Neural crest cell (in vitro differentiated cells): ENCODE measurements at regions not wholly inside any gene's neighbourhood (a gene's known extent, or its start where the extent isn't known, plus 50 kb on each side); places are given as distances from the start of the nearest gene placed in this dataset.

Experiments
- DNase-seq: peaks from one replicate; pipeline ENCODE4 v3.0.0; 2021; ENCODE audit warnings: low read depth, mixed read lengths, low spot score
- H3K27ac Mint-ChIP-seq: one replicate; pipeline ENCODE4 v1.8.0; 2021; ENCODE audit warnings: mild to moderate bottlenecking, mixed read lengths; ENCODE audit not compliant: unreplicated experiment
- H3K27me3 Mint-ChIP-seq: 2 replicates; pipeline ENCODE4 v1.8.0; 2021; ENCODE audit warnings: low read depth, mild to moderate bottlenecking, mixed read lengths
- H3K36me3 Mint-ChIP-seq: 2 replicates; pipeline ENCODE4 v1.8.0; 2021; ENCODE audit warnings: low read depth, mild to moderate bottlenecking, mixed read lengths
- H3K4me1 Mint-ChIP-seq: 2 replicates; pipeline ENCODE4 v1.8.0; 2021; ENCODE audit warnings: mixed read lengths
- H3K4me3 Mint-ChIP-seq: one replicate; pipeline ENCODE4 v1.8.0; 2021; ENCODE audit warnings: mild to moderate bottlenecking, mixed read lengths
- H3K9me3 Mint-ChIP-seq: 2 replicates; pipeline ENCODE4 v1.8.0; 2021; ENCODE audit warnings: mixed read lengths
- CTCF ChIP-seq: fragments of 200-600 bp; sonication (generic); conservative IDR thresholded peaks from 2 replicates; pipeline ENCODE4 v1.5.0; 2021; ENCODE audit warnings: antibody characterized with exemption, mild to moderate bottlenecking

GRCh38 chr5:98651715-98652114, 121.7 kb upstream of the RGMB start:
- TF ChIP-seq CTCF: no peak
- H3K4me1 Mint-ChIP-seq: peaks cover 13% of the 10 kb centered on the region
- H3K27ac Mint-ChIP-seq: no peak overlapping the region
- peaks cover 7% of the 10 kb centered on the region for H3K36me3 Mint-ChIP-seq
- DNase-seq: no peak
- no peak overlapping the region for H3K4me3 Mint-ChIP-seq
- H3K27me3 Mint-ChIP-seq: peaks cover 7% of the 10 kb centered on the region
- H3K9me3 Mint-ChIP-seq: peaks cover 9% of the 10 kb centered on the region

- Mint-ChIP-seq H3K27ac (peak overlapping the region; percentile 8), H3K27me3 (peaks cover 7% of the 10 kb centered on the region), H3K9me3 (peaks cover 7% of the 10 kb centered on the region), H3K4me1 (peaks cover 31% of the 10 kb centered on the region), H3K4me3 (no peak overlapping the region), H3K36me3 (peaks cover 7% of the 10 kb centered on the region)
- no peak for DNase-seq
- TF ChIP-seq CTCF: no peak
Observed at GRCh38 chr5:98656125-98656795, 117.2 kb upstream of the RGMB start.

GRCh38 chr5:98656796-98657195, 116.7 kb upstream of the RGMB start:
- peaks cover 31% of the 10 kb centered on the region for H3K4me1 Mint-ChIP-seq
- H3K27ac Mint-ChIP-seq: no peak overlapping the region
- no peak overlapping the region for H3K4me3 Mint-ChIP-seq

GRCh38 chr5:98657559-98657958, 115.9 kb upstream of the RGMB start:
- Mint-ChIP-seq H3K9me3 (peaks cover 7% of the 10 kb centered on the region), H3K4me3 (no peak overlapping the region), H3K27ac (no peak overlapping the region), H3K4me1 (peaks cover 31% of the 10 kb centered on the region), H3K36me3 (peaks cover 7% of the 10 kb centered on the region), H3K27me3 (peaks cover 7% of the 10 kb centered on the region)
- DNase-seq: no peak
- TF ChIP-seq CTCF: no peak

More at GRCh38 chr5:98656796-98657195, 116.7 kb upstream of the RGMB start:
- H3K36me3 Mint-ChIP-seq: peaks cover 7% of the 10 kb centered on the region
- TF ChIP-seq CTCF: no peak
- peaks cover 7% of the 10 kb centered on the region for H3K27me3 Mint-ChIP-seq
- H3K9me3 Mint-ChIP-seq: peaks cover 7% of the 10 kb centered on the region
- no peak for DNase-seq

GRCh38 chr5:98663521-98663920, 109.9 kb upstream of the RGMB start:
- Mint-ChIP-seq H3K4me1 (peaks cover 10% of the 10 kb centered on the region), H3K4me3 (no peak overlapping the region), H3K9me3 (peaks cover 23% of the 10 kb centered on the region), H3K27ac (peak overlapping the region; percentile 39), H3K36me3 (peaks cover 22% of the 10 kb centered on the region), H3K27me3 (no peaks in the 10 kb centered on the region)
- TF ChIP-seq CTCF: no peak
- no peak for DNase-seq
